SW 1271 (cell line): ENCODE measurements at regions not wholly inside any gene's neighbourhood (a gene's known extent, or its start where the extent isn't known, plus 50 kb on each side); places are given as distances from the start of the nearest gene placed in this dataset.

ENCODE experiments used
- DNase-seq, 2 experiments: peaks; one replicate each; lab custom pipeline; 2025; lab: John Stamatoyannopoulos, UW

DNA sequence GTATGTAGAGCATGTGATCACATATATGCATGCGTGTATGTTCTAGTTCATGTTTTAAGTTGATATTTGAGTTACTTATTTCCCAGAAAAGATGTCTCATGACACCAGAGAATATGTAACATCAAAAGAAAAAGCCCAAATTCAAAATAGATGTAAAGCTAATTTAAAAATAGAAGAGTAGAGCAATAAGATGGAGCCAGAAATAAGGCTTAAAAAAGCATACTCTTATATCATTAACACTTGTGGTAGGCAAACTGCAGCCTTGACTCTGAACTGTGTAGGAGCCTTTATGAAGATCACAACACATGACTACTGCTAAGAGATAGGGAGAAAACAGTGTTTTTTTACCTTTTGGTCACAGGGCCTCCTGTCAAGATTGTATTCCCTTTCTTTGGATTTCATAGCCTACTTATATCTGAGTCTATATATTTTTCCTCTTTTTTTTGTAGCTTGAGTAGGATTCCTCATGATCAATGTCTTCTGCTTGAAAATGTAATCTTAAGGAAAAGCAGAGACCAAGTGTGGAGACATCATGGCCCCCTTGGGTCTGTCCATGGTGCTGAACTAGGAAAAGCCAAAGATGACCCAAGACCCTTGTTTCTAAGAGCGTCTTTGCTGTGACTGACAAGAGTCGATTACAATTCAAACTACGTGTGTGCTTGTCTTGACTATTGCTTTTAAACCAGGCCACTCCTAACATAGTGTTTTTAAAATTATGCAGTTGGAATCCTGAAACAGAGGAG, 390.4 kb downstream of the SHISA9 start:
- DNase-seq, result no peak

DNA sequence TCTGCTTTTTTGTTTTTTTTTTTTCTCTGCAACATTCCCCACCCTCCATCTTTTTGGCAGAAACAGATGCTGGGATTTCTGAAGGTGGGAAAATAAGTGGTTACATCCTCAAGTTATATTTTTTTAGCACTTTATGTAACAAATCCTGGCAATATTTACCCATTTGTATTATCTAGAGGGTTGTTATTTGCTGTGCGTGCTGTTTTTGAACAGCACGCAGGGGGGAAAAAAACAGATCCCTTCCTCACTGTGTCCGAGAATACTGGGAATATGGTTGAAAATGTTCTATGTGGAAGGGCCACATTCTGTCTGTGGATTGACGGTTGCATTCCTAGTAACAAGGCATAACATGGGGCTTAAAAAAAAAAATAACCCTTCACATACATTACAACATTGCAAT, 394.8 kb downstream of the SHISA9 start:
- no peak for DNase-seq

DNA sequence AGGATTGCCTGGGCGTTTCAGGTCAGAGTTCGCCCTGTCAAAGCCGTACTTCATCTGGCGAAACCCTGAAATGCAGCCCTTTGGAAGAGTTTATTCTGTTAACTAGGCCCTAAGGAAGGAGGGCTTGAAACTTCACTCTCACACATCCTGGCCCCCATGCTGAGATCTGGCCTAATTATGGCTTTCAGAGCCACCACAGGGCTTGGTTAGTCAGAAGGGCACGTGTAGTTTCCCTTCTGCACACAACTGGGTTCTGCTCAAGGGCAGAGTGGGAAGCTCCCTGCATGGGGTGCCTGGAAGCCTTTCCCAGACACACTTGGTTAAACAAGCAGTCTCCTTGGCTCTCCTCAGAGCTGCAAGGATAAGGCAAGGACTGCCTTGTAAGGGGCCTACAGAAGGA, 397.3 kb downstream of the SHISA9 start:
- DNase-seq, result no peak

DNA sequence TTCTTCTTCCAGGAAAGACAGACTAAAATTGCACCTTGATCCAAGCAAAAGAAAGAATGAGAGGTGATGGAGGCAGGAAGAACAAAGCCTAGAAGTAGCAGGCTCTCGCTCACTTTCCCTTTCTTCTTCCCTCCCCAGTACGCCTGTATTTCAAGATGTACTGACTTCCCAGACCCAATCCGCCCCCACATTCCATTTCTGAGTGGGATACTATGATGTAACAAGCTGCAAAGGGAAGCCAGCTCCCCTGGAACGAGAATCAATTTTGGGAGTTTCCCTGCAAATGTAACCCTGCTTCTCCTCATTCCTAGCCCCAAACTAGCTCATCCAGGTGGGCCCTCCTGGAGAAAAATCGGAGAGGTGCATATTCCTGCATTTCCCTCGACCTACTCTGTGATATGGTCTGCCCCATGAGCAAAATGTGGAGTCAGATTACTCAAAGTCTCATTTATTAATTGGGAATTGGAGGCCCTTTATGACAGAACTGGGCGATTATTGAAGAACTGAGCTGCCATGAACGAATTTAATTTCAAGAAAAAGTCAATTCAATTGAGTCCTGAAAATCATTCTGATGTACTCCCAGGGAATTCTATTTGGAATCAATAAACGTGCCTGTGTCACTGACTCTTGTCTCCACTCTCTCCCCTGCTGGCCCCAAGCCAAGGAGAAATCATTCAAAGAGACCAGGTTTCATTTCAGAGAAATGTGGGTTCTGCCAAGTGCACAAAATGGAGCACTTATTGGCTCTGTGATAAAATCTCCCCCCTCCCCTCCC, 398.9 kb downstream of the SHISA9 start:
- no peak for DNase-seq

DNA sequence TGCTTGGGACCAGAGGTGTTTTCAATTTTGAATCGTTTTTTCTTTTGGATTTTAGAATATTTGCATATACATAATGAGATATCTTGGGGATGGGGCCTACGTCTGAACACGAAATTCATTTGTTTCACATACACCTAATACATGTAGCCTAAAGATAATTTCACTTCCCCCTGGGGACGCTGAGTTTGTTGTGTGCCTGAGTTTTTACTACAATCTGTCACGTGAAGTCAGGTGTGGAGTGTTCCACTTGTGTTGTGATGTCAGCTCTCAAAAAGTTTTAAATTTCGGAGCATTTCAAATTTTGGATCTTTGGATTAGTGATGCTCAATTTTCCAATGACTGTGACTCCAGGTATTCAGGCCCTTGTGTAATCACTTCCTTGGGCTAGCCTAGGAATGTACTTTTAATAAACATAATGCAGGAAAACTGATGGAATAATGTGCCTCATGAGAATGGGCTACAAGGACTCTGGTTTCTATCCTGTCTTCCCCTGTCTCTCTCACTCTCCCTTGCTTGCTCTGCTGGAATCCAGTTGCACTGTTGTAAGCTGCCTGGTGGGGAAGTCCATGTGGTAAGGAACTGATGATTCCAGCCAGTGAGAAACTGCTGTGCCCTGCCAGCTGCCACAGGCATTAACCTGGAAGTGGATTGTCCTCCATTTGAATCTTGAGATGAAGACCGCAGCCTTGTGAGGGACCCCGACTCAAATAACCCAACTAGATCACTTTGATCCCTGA, 403.8 kb downstream of the SHISA9 start:
- peak in 1 of 2 experiments; percentile 1 for DNase-seq

DNA sequence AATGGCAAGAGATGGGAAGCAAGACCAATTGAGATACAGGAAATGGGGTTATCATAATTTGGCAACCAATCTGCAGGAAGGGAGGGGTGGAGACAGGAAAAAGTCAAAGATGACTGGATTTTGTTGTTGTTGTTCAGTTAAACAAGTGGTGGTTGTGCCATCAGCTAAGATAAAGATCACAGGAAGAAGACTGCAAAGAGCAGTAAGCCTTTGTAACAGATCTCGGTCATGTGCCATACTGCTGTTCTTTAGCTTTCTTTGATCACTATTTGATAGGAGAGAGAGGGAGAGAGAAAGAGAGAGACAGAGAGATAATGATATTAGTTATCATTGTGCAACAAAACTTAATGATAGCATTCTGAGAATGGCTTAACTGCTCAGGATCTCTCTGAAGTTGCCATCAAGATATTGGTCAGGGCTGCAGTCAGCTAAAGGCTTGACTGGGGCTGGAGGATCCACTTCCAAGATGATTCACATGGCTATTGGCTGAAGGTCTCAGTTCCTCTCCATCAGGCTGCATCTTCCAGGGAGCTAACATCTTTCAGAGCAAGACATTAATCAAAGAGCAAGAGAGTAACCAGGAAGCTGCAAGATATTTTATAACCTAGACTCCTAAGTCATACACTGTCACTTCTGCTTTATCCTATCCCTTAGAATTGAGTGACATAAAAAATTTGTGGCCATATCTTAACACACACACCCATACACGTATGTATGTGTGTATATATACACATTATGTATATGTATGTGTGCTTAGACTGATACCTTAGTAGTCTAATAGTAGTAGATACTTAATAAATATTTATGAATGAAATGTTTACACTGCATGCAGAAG, 405.0 kb downstream of the SHISA9 start:
- no peak for DNase-seq

DNA sequence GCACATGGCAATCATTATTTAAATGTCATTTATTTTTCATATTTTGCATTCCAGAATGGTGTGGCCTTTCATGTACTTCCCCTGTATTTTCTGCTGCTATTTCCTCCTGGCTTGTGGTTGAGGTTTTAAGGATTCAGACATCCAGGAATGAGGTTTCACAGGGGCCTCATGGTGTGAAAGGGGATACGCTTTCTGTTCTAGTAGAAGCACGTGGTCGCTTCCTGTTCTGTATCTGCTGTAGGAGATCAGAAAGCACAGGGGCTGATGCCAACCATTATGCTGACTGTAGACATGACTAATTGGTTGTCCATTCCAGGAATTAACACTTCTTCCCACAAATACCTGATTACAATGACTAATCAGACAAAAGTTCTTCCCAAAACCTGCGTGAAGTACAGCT, 405.9 kb downstream of the SHISA9 start:
- DNase-seq, result peak; percentile 76 to 90

DNA sequence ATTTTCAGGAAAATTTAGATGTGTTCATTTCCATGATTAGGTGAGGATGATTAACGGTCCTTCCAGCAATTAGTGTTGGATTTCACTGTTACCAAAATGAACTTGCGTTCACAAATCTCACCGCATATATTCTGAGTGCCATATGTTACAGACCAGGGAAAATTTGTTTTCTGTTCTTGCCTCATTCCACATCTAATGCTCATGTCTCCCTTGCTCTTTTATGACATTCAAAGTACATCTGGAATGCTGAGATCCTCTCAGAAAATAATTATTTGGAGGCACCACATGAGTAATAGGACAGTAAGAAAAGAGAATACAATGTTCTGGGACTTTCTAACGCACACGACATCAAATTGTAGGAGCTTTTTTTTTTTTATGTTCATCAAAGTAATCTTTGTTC, 406.5 kb downstream of the SHISA9 start:
- DNase-seq, result no peak

DNA sequence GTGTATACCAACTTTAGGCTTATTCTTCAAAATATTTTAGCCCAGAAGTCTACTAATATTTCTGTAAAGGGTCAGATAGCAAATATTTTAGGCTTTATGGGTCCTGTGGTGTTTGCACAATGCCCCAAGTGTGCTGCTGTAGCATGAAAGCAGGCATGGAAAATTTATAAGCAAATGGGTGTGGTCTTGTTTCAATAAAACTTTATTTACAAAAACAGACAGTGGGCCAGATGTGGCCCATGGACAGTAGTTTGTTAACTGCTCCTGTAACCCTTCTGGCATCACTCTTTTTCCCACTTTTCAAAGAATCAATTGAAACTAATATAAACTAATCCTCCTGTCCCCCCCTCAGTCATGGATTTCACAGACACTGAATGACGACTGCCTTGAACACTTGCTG, 410.7 kb downstream of the SHISA9 start:
- DNase-seq, result no peak

DNA sequence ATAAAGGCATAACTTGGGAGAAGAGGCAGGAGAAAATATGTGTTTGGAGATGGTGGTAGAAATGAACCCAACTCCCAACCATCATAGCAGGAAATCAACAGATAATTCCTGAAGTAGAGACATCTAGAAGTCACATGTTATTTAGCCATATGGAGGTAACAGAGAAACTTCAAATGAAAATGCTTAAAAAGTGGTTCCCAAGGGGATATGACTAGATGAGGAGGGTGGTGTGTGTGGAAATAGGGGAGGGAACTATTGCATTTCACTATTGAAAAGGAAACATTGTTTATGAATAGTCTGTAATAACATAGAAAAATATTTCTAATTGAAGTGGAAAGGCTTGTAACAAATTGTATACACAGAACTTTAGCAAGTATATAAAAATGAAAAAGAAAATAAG, 412.0 kb downstream of the SHISA9 start:
- no peak for DNase-seq

DNA sequence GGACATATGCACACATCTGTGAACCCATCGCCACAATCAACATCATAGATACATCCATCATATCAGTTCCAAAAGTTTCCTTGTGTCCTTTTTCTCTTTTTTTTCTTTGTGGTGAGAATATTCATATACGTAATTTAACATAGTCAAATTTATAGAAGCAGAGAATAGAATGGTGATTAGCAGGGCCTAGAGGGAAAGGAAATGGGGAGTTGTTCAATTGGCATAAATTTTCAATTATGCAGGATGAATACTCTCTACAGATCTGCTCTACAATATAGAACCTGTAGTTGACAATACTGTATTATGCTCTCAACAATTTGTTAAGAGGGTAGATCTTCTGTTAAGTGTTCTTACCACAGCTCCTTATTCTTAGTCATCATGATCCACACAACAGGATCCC, 413.2 kb downstream of the SHISA9 start:
- no peak for DNase-seq

DNA sequence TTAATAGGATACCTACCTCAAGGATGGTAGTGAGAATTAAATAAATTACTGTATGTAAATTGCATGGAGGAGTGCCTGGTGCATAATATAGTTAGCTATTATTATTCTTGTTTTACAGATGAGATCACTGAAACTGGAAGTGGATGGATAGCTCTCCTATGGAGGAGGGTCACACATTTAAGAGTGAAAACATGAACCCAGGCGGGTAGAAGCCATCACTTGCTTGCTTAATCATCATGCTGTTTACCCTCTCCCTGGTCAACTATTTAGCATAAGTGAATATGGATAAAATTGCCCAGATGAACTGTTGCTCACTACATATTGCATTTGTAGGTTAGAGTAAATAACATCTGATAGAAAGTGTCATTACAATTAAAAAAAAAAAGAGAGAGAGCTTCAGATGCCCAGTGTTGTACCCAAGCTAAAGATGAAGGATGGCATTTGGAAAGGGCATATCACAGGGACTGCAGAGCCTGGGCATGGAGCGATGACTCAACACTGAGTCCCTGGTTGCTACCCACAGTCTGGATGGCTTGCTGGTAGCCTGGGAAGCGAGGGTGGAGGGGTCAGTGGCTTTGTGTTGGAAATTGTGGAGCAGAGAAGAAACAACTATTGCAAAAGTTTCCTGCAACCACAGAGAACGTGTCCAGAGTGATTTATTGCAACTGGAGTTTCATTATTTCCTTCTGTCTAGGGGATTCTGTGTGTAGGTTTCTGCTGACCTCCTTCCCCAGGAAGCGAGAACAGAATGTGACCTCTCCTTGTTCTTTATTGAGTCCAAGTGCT, 414.4 kb downstream of the SHISA9 start:
- no peak for DNase-seq

DNA sequence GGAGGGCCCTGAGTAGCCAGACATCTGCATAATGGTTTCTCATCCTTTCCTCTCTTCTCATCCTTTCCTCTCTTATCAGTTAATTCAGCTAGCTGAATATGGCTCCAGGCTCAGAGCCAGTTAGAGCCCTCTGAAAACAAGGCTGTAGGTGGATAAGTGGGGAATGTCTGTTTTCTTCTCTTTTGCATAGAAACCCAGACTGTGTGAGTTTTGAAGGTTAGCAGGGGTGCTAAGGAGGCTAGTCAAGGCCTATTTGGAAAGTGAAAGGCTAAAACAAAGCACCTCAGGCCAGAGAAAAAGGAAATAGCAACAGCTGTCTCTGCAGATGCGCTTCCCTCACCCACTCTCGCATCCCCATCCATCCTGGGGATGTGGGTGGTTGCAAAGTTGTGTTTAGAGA, 420.9 kb downstream of the SHISA9 start:
- DNase-seq, result no peak

DNA sequence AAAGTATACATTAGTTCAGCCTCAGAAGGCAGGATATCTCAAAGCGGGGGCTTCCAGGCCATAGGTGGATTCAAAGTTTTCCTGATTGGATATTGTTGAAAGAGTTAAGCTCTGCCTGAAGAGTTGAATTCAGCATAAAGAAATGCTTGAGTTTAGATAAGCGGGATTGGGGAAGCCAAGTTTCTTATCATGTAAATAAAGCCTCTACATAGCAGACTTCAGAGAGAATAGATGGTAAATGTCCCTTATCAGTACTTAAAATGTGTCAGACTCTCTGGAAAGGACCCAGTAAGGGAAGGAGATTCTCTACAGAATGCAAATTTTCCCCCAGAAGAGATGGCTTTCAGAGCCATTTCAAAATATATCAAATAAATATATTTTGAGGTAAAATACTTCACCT, 423.5 kb downstream of the SHISA9 start:
- DNase-seq, result no peak

DNA sequence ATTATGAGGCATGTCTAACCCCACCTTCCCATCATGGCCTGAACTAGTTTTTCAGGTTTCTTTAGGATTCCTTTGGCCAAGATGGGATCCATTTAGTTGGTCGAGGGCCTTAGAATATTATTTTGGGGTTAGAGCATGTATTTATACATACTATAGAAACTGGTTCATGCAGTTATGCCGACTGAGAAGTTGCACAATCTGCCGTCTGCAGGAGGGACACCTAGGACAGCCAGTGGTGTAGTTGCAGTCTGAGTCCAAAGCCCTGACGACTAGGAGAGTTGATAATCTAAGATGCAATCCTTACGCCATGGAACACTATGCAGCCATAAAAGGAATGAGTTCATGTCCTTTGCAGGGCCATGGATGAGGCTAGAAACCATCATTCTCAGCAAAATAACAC, 424.0 kb downstream of the SHISA9 start:
- no peak for DNase-seq

DNA sequence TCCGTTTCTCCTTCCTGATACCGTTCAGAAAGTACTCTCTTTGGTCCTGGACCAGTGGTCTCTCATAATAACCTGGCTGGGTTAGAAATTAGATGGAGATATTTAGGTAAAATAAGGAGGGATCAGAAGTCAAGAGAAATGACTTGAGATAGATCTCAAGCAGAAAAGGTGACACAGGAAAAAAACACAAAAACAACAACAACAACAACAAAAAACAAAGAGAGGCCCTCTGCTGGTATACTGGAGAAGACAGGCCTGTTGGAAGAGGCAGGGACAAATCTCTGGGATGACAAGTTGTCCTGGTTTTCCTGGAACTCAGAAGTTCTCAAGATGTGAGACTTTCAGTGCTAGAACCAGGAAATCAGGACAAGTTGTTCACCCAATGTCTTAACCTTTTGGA, 430.5 kb downstream of the SHISA9 start:
- DNase-seq, result peak in 1 of 2 experiments; percentile 2

DNA sequence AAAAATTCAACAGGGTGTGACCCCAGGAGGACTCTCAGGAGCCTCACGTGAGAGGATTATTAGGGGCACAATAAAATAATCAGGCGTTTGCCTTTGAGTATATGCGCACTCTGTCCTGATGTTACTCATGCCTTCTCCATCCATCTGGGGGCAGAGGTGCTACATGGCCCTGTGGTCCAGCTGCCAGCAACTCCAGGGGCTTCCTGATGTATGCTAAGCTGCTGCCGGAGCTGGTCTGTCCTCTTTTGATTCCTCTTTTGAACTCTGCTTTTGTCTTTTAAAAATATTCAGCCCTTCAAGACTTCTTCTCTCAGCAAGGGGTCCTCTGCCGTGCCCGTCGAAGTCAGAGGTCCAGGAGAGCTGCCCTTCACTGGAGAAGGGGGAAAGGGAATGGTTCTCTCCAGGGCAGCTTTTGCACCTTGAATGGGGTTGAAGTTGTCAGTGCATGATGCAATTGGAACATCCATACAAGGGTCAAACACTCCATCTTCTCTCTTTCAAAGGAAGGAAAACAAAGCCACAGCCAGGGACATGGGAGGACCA, 431.4 kb downstream of the SHISA9 start:
- no peak for DNase-seq

DNA sequence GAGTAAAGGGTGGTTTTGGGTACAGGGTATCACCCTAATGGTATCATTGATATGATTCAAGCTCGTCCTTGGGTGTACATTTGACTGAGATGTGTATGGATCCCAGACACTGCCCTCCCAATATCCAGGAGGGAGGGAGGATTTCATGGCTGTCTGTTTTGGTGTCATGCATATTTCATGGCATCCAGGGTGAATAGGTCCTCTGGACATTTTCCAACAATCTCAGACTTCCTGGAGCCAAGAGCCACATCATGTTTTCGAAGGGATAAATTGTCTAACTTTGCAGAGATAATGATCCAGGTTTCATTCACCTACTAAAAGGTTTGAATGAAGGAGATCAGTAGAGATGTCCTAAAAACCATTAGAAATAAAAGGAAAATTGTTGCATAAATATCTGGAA, 431.9 kb downstream of the SHISA9 start:
- DNase-seq, result no peak

DNA sequence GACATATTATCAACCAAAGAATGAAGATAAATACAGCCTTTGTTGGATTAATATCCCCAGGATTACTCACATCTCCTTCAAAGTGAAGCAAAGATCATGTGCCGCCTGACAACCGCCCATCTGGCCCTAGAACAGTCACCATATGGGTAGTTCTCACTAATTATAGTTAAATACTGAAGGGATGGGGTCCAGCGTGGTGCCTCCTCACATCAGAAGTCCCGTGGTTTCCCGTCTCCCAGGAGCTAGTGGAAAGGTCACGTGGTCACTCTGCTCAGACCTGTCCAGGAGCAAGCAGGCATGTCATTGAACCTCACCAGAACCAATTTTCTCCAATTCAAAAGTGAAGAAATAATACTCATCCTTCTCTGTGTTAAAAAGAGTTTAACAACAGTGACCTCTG, 434.5 kb downstream of the SHISA9 start:
- no peak for DNase-seq

DNA sequence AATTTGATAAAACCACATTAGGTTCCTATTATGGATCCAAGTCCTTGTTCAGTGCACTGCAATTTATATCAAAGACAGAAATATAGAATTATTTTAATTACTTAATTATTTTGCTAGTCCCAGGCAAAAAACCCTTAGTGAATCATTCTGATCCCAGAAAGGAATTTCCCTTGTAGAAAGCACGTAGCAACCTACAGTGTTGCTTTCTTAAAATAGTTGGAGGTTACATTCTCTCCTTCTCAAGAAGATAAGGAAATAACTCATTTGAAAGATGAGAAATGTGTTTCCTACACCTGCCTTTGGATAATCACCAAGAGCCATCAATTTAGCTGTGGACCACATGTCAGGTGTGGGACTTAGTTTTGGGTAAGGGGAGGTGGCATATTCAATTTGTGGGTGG, 434.9 kb downstream of the SHISA9 start:
- no peak for DNase-seq
